ENCODE measurements at regions not wholly inside any gene's neighbourhood (a gene's known extent, or its start where the extent isn't known, plus 50 kb on each side); places are given as distances from the start of the nearest gene placed in this dataset.
"Not testable (repeated sequence)": the region's sequence is repeated elsewhere in the genome, so short reads cannot be mapped to it uniquely, and the experiment has no call there.

DNA sequence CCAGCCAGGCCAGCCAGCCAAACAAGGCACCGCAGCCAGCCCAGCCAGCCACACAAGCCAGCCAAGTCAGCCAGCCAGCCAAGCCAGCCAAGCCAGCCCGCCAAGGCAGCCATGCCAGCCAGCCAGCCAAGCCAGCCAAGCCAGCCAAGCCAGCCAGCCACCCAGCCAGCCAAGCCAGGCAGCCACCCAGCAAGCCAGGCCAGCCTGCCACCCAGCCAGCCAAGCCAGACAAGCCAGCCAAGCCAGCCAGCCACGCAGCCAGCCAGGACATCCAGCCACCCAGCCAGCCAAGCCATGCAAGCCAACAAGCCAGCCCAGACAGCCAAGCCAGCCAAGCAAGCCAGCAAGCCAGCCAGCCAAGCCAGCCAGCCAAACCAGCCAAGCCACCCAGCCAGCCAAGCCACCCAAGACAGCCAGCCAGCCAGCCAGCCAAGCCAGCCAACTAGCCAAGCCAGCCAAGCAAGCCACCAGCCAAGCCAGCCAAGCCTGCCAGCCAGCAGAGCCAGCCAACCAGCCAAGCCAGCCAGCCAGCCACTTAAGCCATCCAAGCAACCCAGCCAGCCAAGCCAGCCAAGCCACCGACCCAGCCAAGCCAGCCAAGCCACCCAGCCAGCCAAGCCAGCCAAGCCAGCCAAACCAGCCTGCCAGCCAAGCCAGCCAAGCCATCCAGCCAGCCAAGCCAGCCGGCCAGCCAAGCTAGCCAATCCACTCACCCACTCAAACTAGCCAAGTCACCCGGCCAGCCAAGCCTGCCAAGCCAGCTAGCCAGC lies 341.3 kb upstream of the PLGLB2 start:
- intact Hi-C loops (cut with micrococcal nuclease); H3K4me1 ChIP-seq; DNase-seq; H3K27me3 ChIP-seq (ENCODE audit: low read depth); H3K27ac ChIP-seq (replicated peaks); H3K4me3 ChIP-seq; H3K36me3 ChIP-seq; H3K9me3 ChIP-seq (replicated peaks): not testable (repeated sequence)

DNA sequence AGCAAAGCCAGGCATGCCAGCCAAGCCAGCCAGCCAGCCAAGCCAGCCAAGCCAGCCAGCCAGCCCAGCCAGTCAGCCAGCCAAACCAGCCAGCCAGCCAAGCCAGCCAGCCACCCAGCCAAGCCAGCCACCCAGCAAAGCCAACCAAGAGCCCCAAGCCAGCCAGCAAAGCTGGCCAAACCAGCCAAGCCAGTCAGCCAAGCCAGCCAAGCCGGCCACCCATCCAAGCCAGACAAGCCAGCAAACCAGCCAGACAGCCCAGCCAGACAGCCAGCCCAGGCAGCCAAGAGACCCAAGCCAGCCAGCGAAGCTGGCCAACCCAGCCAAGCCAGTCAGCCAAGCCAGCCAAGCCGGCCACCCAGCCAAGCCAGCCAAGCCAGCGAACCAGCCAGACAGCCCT lies 338.3 kb upstream of the PLGLB2 start:
- intact Hi-C loops (cut with micrococcal nuclease); H3K36me3 ChIP-seq; H3K4me3 ChIP-seq; H3K27me3 ChIP-seq (ENCODE audit: low read depth); H3K4me1 ChIP-seq; H3K27ac ChIP-seq (replicated peaks); H3K9me3 ChIP-seq (replicated peaks); DNase-seq: not testable (repeated sequence)

DNA sequence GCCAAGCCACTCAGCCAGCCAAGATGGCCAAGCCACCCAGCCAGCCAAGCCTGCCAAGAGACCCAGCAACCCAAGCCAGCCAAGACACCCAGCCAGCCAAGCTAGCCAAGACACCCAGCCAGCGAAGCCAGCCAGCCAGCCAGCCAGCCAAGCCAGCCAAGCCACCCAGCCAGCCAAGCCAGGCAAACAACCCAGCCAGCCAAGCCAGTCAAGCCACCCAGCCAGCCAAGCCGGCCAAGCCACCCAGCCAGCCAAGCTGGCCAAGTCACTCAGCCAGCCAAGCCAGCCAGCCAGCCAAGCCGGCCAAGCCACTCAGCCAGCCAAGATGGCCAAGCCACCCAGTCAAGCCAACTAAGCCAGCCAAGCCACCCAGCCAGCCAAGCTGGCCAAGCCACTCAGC lies 337.5 kb upstream of the PLGLB2 start:
- H3K27ac ChIP-seq (replicated peaks); H3K4me3 ChIP-seq; H3K4me1 ChIP-seq; DNase-seq; H3K27me3 ChIP-seq (ENCODE audit: low read depth); H3K36me3 ChIP-seq; H3K9me3 ChIP-seq (replicated peaks); intact Hi-C loops (cut with micrococcal nuclease): not testable (repeated sequence)

DNA sequence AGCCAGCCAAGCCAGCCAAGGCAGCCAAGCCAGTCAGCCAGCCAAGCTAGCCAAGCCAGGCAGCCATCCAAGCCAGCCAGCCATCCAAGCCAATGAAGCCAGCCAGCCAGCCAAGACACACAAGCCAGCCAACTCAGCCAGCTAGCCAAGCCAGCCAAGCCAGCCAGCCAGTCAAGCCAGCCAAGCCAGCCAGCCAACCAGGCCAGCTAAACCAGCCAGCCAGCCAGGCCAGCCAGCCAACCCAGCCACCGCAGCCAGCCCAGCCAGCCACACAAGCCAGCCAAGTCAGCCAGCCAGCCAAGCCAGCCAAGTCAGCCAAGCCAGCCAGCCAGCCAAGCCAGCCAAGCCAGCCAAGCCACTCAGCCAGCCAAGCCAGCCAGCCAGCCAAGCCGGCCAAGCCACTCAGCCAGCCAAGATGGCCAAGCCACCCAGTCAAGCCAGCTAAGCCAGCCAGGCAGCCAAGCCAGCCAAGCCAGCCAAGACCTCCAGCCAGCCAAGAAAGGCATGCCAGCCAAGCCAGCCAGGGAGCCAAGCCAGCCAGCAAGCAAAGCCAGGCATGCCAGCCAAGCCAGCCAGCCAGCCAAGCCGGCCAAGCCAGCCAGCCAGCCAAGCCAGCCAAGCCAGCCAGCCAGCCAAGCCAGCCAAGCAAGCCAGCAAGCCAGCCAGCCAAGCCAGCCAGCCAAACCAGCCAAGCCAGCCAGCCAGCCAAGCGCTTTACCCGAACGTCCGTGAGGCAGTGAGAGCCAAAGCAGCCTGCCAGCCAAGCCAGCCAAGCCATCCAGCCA lies 335.7 kb upstream of the PLGLB2 start:
- DNase-seq; H3K27me3 ChIP-seq (ENCODE audit: low read depth); H3K36me3 ChIP-seq; H3K4me1 ChIP-seq; H3K27ac ChIP-seq (replicated peaks); H3K4me3 ChIP-seq; H3K9me3 ChIP-seq (replicated peaks); intact Hi-C loops (cut with micrococcal nuclease): not testable (repeated sequence)

DNA sequence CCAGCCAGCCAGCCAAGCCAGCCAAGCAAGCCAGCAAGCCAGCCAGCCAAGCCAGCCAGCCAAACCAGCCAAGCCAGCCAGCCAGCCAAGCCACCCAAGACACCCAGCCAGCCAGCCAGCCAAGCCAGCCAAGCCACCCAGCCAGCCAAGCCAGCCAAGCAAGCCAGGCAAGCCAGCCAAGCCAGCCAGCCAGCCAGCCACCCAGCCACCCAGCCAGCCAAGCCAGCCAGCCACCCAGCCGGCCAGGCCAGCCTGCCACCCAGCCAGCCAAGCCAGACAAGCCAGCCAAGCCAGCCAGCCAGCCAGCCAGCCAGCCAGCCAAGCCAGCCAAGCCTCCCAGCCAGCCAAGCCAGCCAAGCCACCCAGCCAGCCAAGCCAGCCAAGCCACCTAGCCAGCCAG lies 333.6 kb upstream of the PLGLB2 start:
- H3K4me3 ChIP-seq; H3K27me3 ChIP-seq (ENCODE audit: low read depth); H3K27ac ChIP-seq (replicated peaks); DNase-seq; H3K9me3 ChIP-seq (replicated peaks); intact Hi-C loops (cut with micrococcal nuclease); H3K4me1 ChIP-seq; H3K36me3 ChIP-seq: not testable (repeated sequence)

DNA sequence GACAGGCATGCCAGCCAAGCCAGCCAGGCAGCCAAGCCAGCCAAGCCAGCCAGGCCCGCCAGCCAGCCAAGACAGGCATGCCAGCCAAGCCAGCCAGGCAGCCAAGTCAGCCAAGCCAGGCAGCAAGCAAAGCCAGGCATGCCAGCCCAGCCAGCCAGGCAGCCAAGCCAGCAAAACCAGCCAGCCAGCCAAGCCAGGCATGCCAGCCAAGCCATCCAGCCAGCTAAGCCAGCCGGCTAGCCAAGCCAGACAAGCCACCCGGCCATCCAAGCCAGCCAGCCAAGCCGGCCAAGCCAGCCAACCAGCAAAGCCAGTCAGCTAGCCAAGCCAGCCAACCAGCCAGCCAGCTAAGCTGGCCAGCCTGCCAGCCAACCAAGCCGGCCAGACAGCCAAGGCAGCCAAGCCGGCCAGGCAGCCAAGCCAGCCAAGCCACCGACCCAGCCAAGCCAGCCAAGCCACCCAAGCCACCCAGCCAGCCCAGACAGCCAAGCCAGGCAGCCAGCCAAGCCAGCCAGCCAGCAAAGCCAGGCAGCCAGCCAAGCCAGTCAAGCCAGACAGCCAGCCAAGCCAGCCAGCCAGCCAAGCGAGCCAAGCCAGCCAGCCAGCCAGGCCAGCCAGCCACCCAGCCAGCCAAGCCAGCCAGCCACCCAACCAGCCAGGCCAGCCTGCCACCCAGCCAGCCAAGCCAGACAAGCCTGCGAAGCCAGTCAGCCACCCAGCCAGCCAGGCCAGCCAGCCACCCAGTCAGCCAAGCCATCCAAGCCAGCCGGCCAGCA lies 332.9 kb upstream of the PLGLB2 start:
- H3K4me3 ChIP-seq; H3K27ac ChIP-seq (replicated peaks); H3K27me3 ChIP-seq (ENCODE audit: low read depth); H3K36me3 ChIP-seq; intact Hi-C loops (cut with micrococcal nuclease); DNase-seq; H3K9me3 ChIP-seq (replicated peaks); H3K4me1 ChIP-seq: not testable (repeated sequence)

DNA sequence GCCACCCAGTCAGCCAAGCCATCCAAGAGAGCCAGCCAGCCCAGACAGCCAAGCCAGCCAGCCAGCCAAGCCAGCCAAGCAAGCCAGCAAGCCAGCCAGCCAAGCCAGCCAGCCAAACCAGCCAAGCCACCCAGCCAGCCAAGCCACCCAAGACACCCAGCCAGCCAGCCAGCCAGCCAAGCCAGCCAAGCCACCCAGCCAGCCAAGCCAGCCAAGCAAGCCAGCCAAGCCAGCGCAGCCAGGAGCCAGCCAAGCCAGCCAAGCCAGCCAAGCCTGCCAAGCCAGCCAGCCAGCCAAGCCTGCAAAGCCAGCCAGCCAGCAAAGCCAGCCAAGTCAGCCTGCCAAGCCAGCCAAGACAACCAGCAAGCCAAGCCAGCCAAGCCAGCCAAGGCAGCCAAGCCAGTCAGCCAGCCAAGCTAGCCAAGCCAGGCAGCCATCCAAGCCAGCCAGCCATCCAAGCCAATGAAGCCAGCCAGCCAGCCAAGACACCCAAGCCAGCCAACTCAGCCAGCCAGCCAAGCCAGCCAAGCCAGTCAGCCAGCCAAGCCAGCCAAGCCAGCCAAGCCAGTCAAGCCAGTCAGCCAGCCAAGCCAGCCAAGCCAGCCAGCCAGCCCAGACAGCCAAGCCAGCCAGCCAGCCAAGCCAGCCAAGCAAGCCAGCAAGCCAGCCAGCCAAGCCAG lies 332.2 kb upstream of the PLGLB2 start:
- H3K36me3 ChIP-seq; H3K4me1 ChIP-seq; H3K27ac ChIP-seq (replicated peaks); H3K9me3 ChIP-seq (replicated peaks); intact Hi-C loops (cut with micrococcal nuclease); H3K4me3 ChIP-seq; DNase-seq; H3K27me3 ChIP-seq (ENCODE audit: low read depth): not testable (repeated sequence)

DNA sequence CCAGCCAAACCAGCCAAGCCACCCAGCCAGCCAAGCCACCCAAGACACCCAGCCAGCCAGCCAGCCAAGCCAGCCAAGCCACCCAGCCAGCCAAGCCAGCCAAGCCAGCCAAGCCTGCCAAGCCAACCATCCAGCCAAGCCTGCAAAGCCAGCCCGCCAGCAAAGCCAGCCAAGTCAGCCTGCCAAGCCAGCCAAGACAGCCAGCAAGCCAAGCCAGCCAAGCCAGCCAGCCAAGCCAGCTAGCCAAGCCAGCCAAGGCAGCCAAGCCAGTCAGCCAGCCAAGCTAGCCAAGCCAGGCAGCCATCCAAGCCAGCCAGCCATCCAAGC lies 331.7 kb upstream of the PLGLB2 start:
- H3K4me1 ChIP-seq; H3K27me3 ChIP-seq (ENCODE audit: low read depth); DNase-seq; H3K36me3 ChIP-seq; H3K27ac ChIP-seq (replicated peaks); intact Hi-C loops (cut with micrococcal nuclease); H3K9me3 ChIP-seq (replicated peaks); H3K4me3 ChIP-seq: not testable (repeated sequence)

DNA sequence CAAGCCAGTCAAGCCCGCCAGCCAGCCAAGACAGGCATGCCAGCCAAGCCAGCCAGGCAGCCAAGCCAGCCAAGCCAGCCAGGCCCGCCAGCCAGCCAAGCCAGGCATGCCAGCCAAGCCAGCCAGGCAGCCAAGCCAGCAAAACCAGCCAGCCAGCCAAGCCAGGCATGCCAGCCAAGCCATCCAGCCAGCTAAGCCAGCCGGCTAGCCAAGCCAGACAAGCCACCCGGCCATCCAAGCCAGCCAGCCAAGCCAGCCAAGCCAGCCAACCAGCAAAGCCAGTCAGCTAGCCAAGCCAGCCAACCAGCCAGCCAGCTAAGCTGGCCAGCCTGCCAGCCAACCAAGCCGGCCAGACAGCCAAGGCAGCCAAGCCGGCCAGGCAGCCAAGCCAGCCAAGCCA lies 330.7 kb upstream of the PLGLB2 start:
- H3K27me3 ChIP-seq (ENCODE audit: low read depth); H3K27ac ChIP-seq (replicated peaks); H3K4me1 ChIP-seq; DNase-seq; H3K9me3 ChIP-seq (replicated peaks); H3K4me3 ChIP-seq; intact Hi-C loops (cut with micrococcal nuclease); H3K36me3 ChIP-seq: not testable (repeated sequence)

DNA sequence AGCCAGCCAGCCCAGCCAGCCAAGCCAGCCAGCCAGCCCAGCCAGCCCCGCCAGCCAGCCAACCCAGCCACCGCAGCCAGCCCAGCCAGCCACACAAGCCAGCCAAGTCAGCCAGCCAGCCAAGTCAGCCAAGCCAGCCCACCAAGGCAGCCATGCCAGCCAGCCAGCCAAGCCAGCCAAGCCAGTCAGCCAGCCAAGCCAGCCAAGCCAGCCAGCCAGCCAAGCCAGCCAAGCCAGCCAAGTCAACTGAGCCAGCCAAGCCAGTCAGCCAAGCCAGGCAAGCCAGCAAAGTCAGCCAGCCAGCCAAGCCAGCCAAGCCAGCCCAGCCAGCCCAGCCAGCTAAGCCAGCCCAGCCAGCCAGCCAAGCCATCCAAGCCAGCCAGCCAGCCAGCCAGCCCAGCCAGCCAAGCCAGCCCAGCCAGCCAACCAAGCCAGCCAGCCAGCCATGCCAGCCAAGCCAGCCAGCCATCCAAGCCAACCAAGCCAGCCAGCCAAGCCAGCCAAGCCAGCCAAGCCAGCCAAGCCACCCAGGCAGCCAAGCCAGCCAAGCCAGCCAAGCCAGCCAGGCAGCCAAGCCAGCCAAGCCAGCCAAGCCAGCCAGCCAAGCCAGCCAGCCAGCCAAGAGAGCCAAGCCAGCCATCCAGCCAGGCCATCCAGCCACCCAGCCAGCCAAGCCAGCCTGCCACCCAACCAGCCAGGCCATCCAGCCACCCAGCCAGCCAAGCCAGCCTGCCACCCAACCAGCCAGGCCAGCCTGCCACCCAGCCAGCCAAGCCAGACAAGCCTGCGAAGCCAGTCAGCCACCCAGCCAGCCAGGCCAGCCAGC lies 329.9 kb upstream of the PLGLB2 start:
- H3K36me3 ChIP-seq; H3K4me1 ChIP-seq; H3K27ac ChIP-seq (replicated peaks); H3K4me3 ChIP-seq; intact Hi-C loops (cut with micrococcal nuclease); H3K9me3 ChIP-seq (replicated peaks); DNase-seq; H3K27me3 ChIP-seq (ENCODE audit: low read depth): not testable (repeated sequence)

DNA sequence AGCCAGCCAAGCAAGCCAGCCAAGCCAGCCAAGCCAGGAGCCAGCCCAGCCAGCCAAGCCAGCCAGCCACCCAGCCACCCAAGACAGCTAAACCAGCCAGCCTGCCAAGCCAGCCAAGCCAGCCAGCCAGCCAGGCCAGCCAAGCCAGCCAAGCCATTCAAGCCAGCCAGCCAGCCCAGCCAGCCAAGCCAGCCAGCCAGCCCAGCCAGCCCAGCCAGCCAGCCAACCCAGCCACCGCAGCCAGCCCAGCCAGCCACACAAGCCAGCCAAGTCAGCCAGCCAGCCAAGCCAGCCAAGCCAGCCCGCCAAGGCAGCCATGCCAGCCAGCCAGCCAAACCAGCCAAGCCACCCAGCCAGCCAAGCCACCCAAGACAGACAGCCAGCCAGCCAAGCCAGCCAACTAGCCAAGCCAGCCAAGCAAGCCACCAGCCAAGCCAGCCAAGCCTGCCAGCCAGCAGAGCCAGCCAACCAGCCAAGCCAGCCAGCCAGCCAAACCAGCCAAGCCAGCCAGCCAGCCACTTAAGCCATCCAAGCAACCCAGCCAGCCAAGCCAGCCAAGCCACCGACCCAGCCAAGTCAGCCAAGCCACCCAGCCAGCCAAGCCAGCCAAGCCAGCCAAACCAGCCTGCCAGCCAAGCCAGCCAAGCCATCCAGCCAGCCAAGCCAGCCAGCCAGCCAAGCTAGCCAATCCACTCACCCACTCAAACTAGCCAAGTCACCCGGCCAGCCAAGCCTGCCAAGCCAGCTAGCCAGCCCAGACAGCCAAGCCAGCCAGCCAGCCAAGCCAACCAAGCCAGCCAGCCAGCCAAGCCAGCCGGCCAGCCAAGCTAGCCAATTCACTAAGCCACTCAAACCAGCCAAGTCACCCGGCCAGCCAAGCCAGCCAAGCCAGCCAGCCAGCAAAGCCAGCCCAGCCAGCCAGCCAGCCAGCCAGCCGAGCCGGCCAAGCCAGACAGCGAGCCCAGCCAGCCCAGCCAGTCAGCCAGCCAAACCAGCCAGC lies 328.8 kb upstream of the PLGLB2 start:
- DNase-seq; intact Hi-C loops (cut with micrococcal nuclease): not testable (repeated sequence)

DNA sequence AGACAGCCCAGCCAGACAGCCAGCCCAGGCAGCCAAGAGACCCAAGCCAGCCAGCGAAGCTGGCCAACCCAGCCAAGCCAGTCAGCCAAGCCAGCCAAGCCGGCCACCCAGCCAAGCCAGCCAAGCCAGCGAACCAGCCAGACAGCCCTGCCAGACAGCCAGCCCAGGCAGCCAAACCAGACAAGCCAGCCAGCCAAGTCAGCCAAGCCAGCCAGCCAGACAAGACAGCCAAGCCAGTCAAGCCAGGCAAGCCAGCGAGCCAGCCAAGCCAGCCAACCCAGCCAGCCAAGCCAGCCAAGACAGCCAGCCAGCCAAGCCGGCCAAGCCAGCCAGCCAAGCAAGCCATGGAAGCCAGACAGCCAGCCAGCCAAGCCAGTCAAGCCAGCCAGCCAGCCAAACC lies 327.9 kb upstream of the PLGLB2 start:
- H3K9me3 ChIP-seq (replicated peaks); H3K36me3 ChIP-seq; H3K4me1 ChIP-seq; DNase-seq; H3K4me3 ChIP-seq; intact Hi-C loops (cut with micrococcal nuclease); H3K27ac ChIP-seq (replicated peaks); H3K27me3 ChIP-seq (ENCODE audit: low read depth): not testable (repeated sequence)

More for the DNA sequence above, 328.8 kb upstream of the PLGLB2 start:
- H3K4me1 ChIP-seq; H3K4me3 ChIP-seq; H3K9me3 ChIP-seq (replicated peaks); H3K27me3 ChIP-seq (ENCODE audit: low read depth); H3K27ac ChIP-seq (replicated peaks); H3K36me3 ChIP-seq: not testable (repeated sequence)

Measured in left ventricle myocardium inferior (tissue), 1 donor.